ENCODE measurements at regions not wholly inside any gene's neighbourhood (a gene's known extent, or its start where the extent isn't known, plus 50 kb on each side); places are given as distances from the start of the nearest gene placed in this dataset.

- CTCF ChIA-PET, result no interaction called here
- H3K4me3 ChIP-seq (ENCODE audit: low read depth, low read length), result no peak overlapping the region
- TF ChIP-seq, protein P1, sequence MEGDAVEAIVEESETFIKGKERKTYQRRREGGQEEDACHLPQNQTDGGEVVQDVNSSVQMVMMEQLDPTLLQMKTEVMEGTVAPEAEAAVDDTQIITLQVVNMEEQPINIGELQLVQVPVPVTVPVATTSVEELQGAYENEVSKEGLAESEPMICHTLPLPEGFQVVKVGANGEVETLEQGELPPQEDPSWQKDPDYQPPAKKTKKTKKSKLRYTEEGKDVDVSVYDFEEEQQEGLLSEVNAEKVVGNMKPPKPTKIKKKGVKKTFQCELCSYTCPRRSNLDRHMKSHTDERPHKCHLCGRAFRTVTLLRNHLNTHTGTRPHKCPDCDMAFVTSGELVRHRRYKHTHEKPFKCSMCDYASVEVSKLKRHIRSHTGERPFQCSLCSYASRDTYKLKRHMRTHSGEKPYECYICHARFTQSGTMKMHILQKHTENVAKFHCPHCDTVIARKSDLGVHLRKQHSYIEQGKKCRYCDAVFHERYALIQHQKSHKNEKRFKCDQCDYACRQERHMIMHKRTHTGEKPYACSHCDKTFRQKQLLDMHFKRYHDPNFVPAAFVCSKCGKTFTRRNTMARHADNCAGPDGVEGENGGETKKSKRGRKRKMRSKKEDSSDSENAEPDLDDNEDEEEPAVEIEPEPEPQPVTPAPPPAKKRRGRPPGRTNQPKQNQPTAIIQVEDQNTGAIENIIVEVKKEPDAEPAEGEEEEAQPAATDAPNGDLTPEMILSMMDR (IDR thresholded peaks at IDR 0.05; ENCODE audit: insufficient read depth, low read length, missing control alignments), result no peak
- no peak for DNase-seq (ENCODE audit: low read depth, low spot score)
- POLR2A ChIA-PET, result no interaction called here
These were observed 98.8 kb upstream of the MED13 start for GRCh38 chr17:62163847-62164246.

- TF ChIP-seq, protein P1 (IDR thresholded peaks at IDR 0.05; ENCODE audit: insufficient read depth, low read length, missing control alignments), result no peak
- DNase-seq (ENCODE audit: low read depth, low spot score), result no peak
- no peak overlapping the region for H3K4me3 ChIP-seq (ENCODE audit: low read depth, low read length)
- ChIA-PET CTCF (no interaction called here), POLR2A (no interaction called here)
These were observed 97.8 kb upstream of the MED13 start for GRCh38 chr17:62162898-62163297.

- H3K4me3 ChIP-seq (ENCODE audit: low read depth, low read length), result no peak overlapping the region
- no peak for DNase-seq (ENCODE audit: low read depth, low spot score)
- TF ChIP-seq, protein P1 (IDR thresholded peaks at IDR 0.05; ENCODE audit: insufficient read depth, low read length, missing control alignments), result no peak
- ChIA-PET POLR2A (no interaction called here), CTCF (no interaction called here)
These were observed 96.5 kb upstream of the MED13 start for GRCh38 chr17:62161405-62162148.

DNA sequence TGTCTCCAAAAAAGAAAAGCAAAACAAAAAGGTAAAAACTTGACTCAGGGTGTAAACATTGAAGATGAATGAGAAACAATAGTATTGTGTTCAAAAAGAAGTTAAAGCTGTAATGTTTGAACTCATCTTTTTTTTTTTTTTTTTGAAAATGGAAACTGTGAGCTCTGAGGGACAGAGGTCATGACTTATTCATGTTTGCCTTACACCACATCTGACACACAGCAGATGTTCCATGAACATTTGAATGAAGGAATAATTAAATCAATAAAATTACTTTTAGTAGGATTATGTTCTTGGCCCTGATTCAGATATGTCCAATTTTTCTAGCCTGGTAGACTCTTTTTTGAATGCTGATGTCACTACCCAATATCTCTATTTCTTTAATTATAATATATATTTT, 95.7 kb upstream of the MED13 start:
- ChIA-PET CTCF (no interaction called here), POLR2A (no interaction called here)
- TF ChIP-seq, protein P1 (IDR thresholded peaks at IDR 0.05; ENCODE audit: insufficient read depth, low read length, missing control alignments), result no peak
- H3K4me3 ChIP-seq (ENCODE audit: low read depth, low read length), result no peak overlapping the region
- DNase-seq (ENCODE audit: low read depth, low spot score), result no peak

- CTCF ChIA-PET, result no interaction called here
- TF ChIP-seq, protein P1 (IDR thresholded peaks at IDR 0.05; ENCODE audit: insufficient read depth, low read length, missing control alignments), result no peak
- no peak for DNase-seq (ENCODE audit: low read depth, low spot score)
These were observed 94.9 kb upstream of the MED13 start for GRCh38 chr17:62159994-62160393.

DNA sequence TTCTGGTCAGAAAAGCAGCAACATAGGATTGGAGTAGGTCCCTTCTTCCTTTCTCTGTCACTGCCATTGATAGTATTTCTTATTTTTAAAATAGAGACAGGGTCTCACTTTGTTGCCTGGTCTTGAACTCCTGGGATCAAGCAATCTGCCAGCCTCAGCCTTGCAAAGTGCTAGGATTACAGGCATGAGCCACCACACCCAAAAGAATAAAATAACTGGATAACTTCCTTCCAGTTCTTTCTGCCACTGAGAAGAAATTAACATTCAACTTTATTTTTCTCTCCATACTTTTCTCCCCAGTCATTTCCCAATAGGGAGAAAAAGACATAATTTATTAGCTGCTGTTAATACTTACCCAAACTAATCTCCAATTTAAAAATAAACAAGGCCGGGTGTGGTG, 91.9 kb upstream of the MED13 start:
- DNase-seq (ENCODE audit: low read depth, low spot score), result no peak
- ChIA-PET CTCF (interaction anchor here (1.0 kb wide), 1 partner anchor 15 kb away, joined by 3 read pairs; no protein-coding TSS in a partner anchor), POLR2A (no interaction called here)
- no peak overlapping the region for H3K4me3 ChIP-seq (ENCODE audit: low read depth, low read length)
- TF ChIP-seq, protein P1 (IDR thresholded peaks at IDR 0.05; ENCODE audit: insufficient read depth, low read length, missing control alignments), result no peak

More at GRCh38 chr17:62159994-62160393, 94.9 kb upstream of the MED13 start:
- POLR2A ChIA-PET, result no interaction called here
- no peak overlapping the region for H3K4me3 ChIP-seq (ENCODE audit: low read depth, low read length)

All from AG04449 (cell line).